ENCODE measurements at regions not wholly inside any gene's neighbourhood (a gene's known extent, or its start where the extent isn't known, plus 50 kb on each side); places are given as distances from the start of the nearest gene placed in this dataset.

DNA sequence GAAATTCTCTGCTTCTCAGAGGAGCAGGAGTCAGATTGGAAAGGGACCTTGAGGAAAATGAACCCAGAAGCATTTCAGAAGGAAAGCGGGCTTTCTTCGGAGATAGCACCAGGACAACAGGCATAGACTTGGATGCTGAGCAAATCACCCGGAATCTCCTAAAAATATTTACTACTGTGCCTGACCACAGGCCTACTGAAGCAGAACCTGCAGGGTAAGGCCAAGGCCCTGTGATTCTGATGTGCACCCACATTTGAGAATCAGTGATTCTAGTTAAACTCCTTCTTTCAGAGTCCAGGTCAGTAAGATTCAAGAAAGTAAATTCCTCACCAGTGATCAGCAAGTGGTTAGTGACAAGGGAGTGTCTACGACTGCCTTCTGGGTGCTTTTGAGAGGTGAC lies 307.3 kb upstream of the DUSP10 start:
- H3K4me2 ChIP-seq (ENCODE audit: low read length), result no peak overlapping the region
- H3K4me3 ChIP-seq (ENCODE audit: low read depth, low read length), result no peak overlapping the region
- no peaks in the 10 kb centered on the region for H3K79me2 ChIP-seq
- H3K4me1 ChIP-seq, result no peaks in the 10 kb centered on the region
- H3K27me3 ChIP-seq (ENCODE audit: control insufficient read depth, insufficient read depth, low read length), result no peaks in the 10 kb centered on the region
- H3K9me3 ChIP-seq (ENCODE audit: control insufficient read depth, low read length), result no peaks in the 10 kb centered on the region
- no peak overlapping the region for H3K9ac ChIP-seq
- H3K27ac ChIP-seq, result no peak overlapping the region
- H2AFZ ChIP-seq, result no peak overlapping the region
- no peaks in the 10 kb centered on the region for H3K36me3 ChIP-seq (ENCODE audit: control insufficient read depth, insufficient read depth, low read length)
- TF ChIP-seq, protein P1, sequence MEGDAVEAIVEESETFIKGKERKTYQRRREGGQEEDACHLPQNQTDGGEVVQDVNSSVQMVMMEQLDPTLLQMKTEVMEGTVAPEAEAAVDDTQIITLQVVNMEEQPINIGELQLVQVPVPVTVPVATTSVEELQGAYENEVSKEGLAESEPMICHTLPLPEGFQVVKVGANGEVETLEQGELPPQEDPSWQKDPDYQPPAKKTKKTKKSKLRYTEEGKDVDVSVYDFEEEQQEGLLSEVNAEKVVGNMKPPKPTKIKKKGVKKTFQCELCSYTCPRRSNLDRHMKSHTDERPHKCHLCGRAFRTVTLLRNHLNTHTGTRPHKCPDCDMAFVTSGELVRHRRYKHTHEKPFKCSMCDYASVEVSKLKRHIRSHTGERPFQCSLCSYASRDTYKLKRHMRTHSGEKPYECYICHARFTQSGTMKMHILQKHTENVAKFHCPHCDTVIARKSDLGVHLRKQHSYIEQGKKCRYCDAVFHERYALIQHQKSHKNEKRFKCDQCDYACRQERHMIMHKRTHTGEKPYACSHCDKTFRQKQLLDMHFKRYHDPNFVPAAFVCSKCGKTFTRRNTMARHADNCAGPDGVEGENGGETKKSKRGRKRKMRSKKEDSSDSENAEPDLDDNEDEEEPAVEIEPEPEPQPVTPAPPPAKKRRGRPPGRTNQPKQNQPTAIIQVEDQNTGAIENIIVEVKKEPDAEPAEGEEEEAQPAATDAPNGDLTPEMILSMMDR (IDR thresholded peaks at IDR 0.05), result no peak

DNA sequence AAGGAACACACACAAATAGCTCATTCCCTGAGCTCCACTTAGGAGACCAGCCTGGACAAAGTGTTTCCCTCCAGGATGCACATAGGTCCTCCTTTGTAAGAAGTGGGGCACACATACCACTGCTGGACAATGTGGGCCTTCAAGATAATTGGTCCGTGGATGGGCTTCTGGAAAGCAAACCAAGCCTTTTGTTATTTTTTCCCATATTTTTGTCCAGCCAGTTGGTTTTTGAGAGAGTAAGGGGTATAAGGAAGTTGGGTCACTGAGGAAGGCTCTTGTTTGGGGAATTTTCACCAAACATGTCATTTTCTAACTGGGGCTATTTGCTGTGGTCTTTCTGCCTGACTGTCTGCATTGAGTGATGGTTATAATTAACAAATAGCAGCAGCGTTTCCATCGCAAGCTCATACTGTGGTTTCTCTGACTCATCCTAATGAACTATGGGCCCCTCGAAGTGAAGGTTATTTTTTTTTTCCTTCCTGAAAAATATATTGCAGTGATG lies 306.3 kb upstream of the DUSP10 start:
- no peak overlapping the region for H3K27ac ChIP-seq
- H3K4me3 ChIP-seq (ENCODE audit: low read depth, low read length), result no peak overlapping the region
- no peak overlapping the region for H3K4me2 ChIP-seq (ENCODE audit: low read length)
- H3K4me1 ChIP-seq, result no peaks in the 10 kb centered on the region
- TF ChIP-seq, protein P1 (IDR thresholded peaks at IDR 0.05), result no peak
- H3K79me2 ChIP-seq, result no peaks in the 10 kb centered on the region
- no peaks in the 10 kb centered on the region for H3K27me3 ChIP-seq (ENCODE audit: control insufficient read depth, insufficient read depth, low read length)
- no peak overlapping the region for H2AFZ ChIP-seq
- no peak overlapping the region for H3K9ac ChIP-seq
- H3K36me3 ChIP-seq (ENCODE audit: control insufficient read depth, insufficient read depth, low read length), result no peaks in the 10 kb centered on the region
- no peaks in the 10 kb centered on the region for H3K9me3 ChIP-seq (ENCODE audit: control insufficient read depth, low read length)

DNA sequence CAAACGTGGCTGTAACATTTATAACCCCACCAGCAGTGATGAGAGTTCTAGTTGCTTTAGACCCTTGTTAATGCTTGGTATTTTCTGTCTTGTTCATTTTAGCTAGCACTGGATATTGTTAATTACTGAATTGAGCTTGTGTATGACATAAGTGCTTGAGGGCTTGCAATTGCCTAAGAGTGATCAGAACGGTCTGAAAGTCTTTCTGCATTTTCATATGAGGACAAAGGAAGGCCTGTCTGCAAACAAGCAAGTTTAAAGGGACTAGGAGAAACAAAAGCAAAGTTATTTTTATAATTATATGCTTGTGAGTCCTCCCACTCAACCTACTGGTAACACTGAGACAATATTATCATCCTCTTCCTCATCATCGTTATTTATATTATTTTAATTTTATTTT lies 305.5 kb upstream of the DUSP10 start:
- H3K36me3 ChIP-seq (ENCODE audit: control insufficient read depth, insufficient read depth, low read length), result no peaks in the 10 kb centered on the region
- H3K4me1 ChIP-seq, result no peaks in the 10 kb centered on the region
- no peak overlapping the region for H3K27ac ChIP-seq
- no peak overlapping the region for H3K9ac ChIP-seq
- H3K4me2 ChIP-seq (ENCODE audit: low read length), result no peak overlapping the region
- no peaks in the 10 kb centered on the region for H3K79me2 ChIP-seq
- no peak overlapping the region for H3K4me3 ChIP-seq (ENCODE audit: low read depth, low read length)
- no peaks in the 10 kb centered on the region for H3K27me3 ChIP-seq (ENCODE audit: control insufficient read depth, insufficient read depth, low read length)
- no peak overlapping the region for H2AFZ ChIP-seq
- no peaks in the 10 kb centered on the region for H3K9me3 ChIP-seq (ENCODE audit: control insufficient read depth, low read length)
- TF ChIP-seq, protein P1 (IDR thresholded peaks at IDR 0.05), result no peak

DNA sequence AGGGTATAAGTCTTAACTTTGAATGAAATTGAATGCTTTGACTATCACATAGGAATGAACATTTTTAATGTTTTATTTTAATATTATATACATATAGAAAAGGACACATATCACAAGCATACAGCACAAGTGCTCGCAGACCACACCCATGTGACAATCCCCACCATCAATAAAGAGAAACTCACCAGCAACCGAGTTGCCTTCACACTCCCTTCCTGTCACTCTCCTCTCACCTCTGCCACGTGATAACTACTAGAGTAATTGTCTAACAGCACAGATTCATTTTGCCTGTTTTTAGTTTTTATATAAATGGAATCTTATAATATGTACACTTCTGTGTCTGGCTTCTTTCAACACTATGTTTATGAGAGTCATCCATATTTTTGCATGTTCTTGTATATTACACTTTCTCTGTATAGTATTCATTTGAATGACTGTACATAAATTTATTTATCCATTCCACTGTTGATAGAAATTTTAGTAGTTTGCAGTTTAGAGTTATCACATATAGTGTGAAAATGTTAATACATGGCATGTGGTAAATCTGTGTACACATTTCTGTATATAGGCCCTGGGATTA lies 304.9 kb upstream of the DUSP10 start:
- Histone ChIP-seq H3K4me3 (ENCODE audit: low read depth, low read length) (no peak overlapping the region), H3K9me3 (ENCODE audit: control insufficient read depth, low read length) (no peaks in the 10 kb centered on the region), H3K79me2 (no peaks in the 10 kb centered on the region), H3K4me2 (ENCODE audit: low read length) (no peak overlapping the region), H2AFZ (no peak overlapping the region), H3K36me3 (ENCODE audit: control insufficient read depth, insufficient read depth, low read length) (no peaks in the 10 kb centered on the region), H3K27me3 (ENCODE audit: control insufficient read depth, insufficient read depth, low read length) (no peaks in the 10 kb centered on the region), H3K9ac (no peak overlapping the region), H3K27ac (no peak overlapping the region), H3K4me1 (no peaks in the 10 kb centered on the region)
- TF ChIP-seq, protein P1 (IDR thresholded peaks at IDR 0.05), result no peak

DNA sequence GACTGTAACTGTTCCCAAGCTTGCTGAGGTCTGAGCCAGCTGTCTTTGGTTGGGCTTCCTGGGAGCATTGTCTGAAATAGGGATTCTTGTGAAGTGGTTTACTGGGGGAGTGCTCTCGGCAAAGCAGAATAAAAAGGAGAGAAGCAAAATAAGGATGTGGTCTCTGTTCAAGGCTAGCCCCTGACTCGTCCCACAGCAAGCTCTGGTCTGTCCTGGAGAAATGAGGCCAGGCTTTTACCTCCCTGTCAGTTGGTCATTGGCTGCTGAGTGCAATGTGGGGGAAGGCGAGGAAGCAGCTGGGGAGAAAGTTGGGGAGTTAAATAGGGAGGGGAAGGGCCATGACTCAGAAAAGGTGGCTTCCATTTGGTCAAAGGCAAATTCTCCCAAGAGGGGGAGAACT lies 303.9 kb upstream of the DUSP10 start:
- H3K9me3 ChIP-seq (ENCODE audit: control insufficient read depth, low read length), result no peaks in the 10 kb centered on the region
- H3K9ac ChIP-seq, result no peak overlapping the region
- H3K4me1 ChIP-seq, result no peaks in the 10 kb centered on the region
- H3K4me2 ChIP-seq (ENCODE audit: low read length), result no peak overlapping the region
- H3K27ac ChIP-seq, result no peak overlapping the region
- no peak overlapping the region for H2AFZ ChIP-seq
- H3K4me3 ChIP-seq (ENCODE audit: low read depth, low read length), result no peak overlapping the region
- H3K27me3 ChIP-seq (ENCODE audit: control insufficient read depth, insufficient read depth, low read length), result no peaks in the 10 kb centered on the region
- TF ChIP-seq, protein P1 (IDR thresholded peaks at IDR 0.05), result no peak
- no peaks in the 10 kb centered on the region for H3K36me3 ChIP-seq (ENCODE audit: control insufficient read depth, insufficient read depth, low read length)
- no peaks in the 10 kb centered on the region for H3K79me2 ChIP-seq
